HL-60 (cell line): ENCODE measurements at regions not wholly inside any gene's neighbourhood (a gene's known extent, or its start where the extent isn't known, plus 50 kb on each side); places are given as distances from the start of the nearest gene placed in this dataset.

Experiments
- DNase-seq, 2 experiments: peaks; one replicate each; pipeline ENCODE4 v3.0.0-alpha.2; 2010 to 2020; ENCODE audit warnings: low read depth in 1 of 2, low spot score in 1 of 2
- H3K27ac ChIP-seq: fragments of 250-450 bp; sonication (Bioruptor Pico); replicated peaks from 2 replicates; pipeline ENCODE4 v1.5.1; 2020; ENCODE audit warnings: mild to moderate bottlenecking, moderate library complexity
- H3K27me3 ChIP-seq: fragments of 250-450 bp; sonication (Bioruptor Pico); 2 replicates; pipeline ENCODE4 v1.5.1; 2021; ENCODE audit warnings: mild to moderate bottlenecking, moderate library complexity; ENCODE audit not compliant: insufficient read depth, poor library complexity, severe bottlenecking
- H3K4me3 ChIP-seq: replicated peaks from 2 replicates; pipeline ENCODE4 v1.5.1; 2011; ENCODE audit warnings: mild to moderate bottlenecking, control low read depth, low read length; ENCODE audit not compliant: insufficient read depth
- GABPA ChIP-seq: IDR thresholded peaks from 2 replicates; pipeline ENCODE4 v1.6.1; 2012; ENCODE audit warnings: low read depth
- POLR2AphosphoS5 ChIP-seq: IDR thresholded peaks from 2 replicates; pipeline ENCODE4 v1.6.1; 2012; ENCODE audit warnings: low read depth
- SPI1 ChIP-seq: IDR thresholded peaks from 2 replicates; pipeline ENCODE4 v1.6.1; 2012; ENCODE audit warnings: low read depth, mild to moderate bottlenecking, borderline replicate concordance
- TF ChIP-seq, protein P1 (sequence below): IDR thresholded peaks from one replicate; pipeline ENCODE4 v1.5.1; 2011; ENCODE audit warnings: low read length, control low read depth, inconsistent platforms; ENCODE audit not compliant: insufficient read depth
- TF ChIP-seq, protein P2 (sequence below): IDR thresholded peaks from 2 replicates; pipeline ENCODE4 v1.6.1; 2012; ENCODE audit warnings: low read depth; ENCODE audit not compliant: insufficient replicate concordance

DNA sequence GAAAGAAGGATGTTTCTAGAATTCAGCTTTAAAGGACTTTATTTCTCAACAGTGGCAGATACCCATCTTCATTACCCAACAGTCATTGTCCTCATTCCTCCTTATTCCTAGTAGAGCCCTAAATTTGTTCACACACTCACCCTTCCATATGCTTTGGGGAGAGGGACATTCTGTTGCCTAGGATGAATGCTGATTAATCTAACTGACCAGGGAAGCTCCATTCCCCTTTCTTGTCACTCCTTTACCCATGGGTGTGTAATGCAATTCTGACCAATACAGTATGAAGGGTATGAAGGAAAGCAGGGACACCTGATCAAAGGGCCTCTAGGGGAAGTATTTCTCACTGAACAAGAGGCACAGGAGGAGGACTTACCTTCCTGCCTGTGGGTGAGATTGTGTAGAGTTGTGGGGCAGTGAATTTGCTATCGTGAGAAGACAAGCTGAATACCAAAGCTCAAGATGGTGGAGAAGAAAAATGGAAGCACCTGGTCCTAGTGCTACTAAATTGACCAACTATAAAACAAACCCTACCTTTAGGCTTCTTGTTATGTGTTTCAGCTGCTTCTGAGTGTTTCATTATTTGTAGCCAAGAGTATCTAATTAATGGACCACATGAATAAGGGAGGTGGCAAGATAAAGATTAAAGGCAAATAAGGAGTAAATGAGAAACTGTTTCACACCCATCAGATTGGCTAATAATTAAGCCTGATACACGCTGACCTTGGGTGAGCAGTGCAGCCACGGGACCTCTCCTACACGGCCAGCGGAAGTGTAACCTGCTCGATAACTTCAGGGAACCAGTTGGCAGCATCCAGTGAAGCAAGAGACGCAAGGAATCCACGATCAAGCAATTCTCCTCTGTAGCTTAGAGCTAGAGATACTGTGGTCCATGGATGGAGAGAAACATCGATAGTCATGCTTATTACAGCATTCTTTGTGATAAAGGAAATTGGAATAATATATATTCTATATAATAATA lies 202.3 kb downstream of the MYCN start:
- no peak overlapping the region for H3K4me3 ChIP-seq
- DNase-seq = no peak
- H3K27ac ChIP-seq = no peak overlapping the region
- H3K27me3 ChIP-seq = no peaks in the 10 kb centered on the region
- TF ChIP-seq SPI1 (no peak), POLR2AphosphoS5 (no peak), GABPA (no peak)
- TF ChIP-seq, protein P1, sequence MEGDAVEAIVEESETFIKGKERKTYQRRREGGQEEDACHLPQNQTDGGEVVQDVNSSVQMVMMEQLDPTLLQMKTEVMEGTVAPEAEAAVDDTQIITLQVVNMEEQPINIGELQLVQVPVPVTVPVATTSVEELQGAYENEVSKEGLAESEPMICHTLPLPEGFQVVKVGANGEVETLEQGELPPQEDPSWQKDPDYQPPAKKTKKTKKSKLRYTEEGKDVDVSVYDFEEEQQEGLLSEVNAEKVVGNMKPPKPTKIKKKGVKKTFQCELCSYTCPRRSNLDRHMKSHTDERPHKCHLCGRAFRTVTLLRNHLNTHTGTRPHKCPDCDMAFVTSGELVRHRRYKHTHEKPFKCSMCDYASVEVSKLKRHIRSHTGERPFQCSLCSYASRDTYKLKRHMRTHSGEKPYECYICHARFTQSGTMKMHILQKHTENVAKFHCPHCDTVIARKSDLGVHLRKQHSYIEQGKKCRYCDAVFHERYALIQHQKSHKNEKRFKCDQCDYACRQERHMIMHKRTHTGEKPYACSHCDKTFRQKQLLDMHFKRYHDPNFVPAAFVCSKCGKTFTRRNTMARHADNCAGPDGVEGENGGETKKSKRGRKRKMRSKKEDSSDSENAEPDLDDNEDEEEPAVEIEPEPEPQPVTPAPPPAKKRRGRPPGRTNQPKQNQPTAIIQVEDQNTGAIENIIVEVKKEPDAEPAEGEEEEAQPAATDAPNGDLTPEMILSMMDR = no peak
- TF ChIP-seq, protein P2, sequence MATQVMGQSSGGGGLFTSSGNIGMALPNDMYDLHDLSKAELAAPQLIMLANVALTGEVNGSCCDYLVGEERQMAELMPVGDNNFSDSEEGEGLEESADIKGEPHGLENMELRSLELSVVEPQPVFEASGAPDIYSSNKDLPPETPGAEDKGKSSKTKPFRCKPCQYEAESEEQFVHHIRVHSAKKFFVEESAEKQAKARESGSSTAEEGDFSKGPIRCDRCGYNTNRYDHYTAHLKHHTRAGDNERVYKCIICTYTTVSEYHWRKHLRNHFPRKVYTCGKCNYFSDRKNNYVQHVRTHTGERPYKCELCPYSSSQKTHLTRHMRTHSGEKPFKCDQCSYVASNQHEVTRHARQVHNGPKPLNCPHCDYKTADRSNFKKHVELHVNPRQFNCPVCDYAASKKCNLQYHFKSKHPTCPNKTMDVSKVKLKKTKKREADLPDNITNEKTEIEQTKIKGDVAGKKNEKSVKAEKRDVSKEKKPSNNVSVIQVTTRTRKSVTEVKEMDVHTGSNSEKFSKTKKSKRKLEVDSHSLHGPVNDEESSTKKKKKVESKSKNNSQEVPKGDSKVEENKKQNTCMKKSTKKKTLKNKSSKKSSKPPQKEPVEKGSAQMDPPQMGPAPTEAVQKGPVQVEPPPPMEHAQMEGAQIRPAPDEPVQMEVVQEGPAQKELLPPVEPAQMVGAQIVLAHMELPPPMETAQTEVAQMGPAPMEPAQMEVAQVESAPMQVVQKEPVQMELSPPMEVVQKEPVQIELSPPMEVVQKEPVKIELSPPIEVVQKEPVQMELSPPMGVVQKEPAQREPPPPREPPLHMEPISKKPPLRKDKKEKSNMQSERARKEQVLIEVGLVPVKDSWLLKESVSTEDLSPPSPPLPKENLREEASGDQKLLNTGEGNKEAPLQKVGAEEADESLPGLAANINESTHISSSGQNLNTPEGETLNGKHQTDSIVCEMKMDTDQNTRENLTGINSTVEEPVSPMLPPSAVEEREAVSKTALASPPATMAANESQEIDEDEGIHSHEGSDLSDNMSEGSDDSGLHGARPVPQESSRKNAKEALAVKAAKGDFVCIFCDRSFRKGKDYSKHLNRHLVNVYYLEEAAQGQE = no peak

GRCh38 chr2:16141641-16141921 lies 201.2 kb downstream of the MYCN start:
- no peaks in the 10 kb centered on the region for H3K27me3 ChIP-seq
- no peak for DNase-seq
- TF ChIP-seq, protein P2 = no peak
- TF ChIP-seq, protein P1 = no peak
- TF ChIP-seq SPI1 = no peak
- no peak for TF ChIP-seq GABPA
- TF ChIP-seq POLR2AphosphoS5 = no peak
- H3K27ac ChIP-seq = no peak overlapping the region
- H3K4me3 ChIP-seq = no peak overlapping the region

DNA sequence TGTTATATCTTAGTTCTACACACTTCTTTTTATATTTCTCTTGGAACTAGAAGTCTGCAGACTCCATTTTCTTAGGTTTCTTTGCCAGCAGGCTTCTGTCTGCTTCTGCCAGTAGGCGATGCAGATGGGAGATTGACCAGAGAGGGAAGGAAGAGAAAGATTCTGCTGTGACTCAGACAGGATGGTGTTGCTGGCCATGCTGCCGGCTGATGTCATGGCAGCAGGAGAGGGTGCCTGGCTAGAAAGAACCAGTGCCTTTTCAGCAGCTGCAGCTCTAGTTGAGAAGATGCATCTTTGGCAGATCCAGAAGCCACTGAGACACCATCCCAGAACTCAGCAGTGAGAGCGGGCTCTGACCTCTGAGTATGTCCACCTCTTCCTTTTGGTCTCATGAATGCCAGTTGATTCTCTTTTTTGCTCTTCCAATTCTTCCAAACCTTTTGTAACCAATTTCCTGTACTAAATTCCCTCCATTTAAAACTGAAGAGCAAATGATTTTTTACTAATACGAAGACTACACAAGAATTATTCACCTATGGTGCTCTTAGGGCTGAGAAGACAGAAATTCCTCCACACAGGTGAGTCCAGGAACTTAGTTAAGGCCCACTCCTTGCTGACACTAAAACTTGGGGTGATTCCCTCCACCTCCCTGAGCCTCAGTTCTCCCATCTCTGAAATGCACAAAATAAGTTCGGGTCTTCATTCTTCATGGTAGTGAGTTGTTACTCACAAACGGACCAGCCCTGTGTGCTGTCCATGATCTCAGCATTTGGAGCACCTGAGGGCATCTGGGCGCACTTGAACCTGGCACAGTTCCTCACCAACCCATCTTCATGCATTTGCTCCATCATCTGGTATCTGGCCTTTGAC lies 200.7 kb downstream of the MYCN start:
- no peak for DNase-seq
- H3K27ac ChIP-seq = no peak overlapping the region
- H3K4me3 ChIP-seq = no peak overlapping the region
- TF ChIP-seq SPI1 (no peak), POLR2AphosphoS5 (no peak), GABPA (no peak)
- TF ChIP-seq, protein P1 = no peak
- TF ChIP-seq, protein P2 = no peak
- H3K27me3 ChIP-seq = no peaks in the 10 kb centered on the region
